Transverse colon (tissue), 4 donors: ENCODE measurements at regions not wholly inside any gene's neighbourhood (a gene's known extent, or its start where the extent isn't known, plus 50 kb on each side); places are given as distances from the start of the nearest gene placed in this dataset.

Experiments used
- DNase-seq: peaks from one replicate; pipeline ENCODE4 v3.0.0-alpha.2; 2019
- H3K27ac ChIP-seq, 4 donors: fragments of 200-600 bp; sonication (generic); 2 replicates each; pipeline ENCODE4 v1.5.1; 2016 to 2018; ENCODE audit warnings: inconsistent platforms in 4 of 4
- H3K27me3 ChIP-seq: fragments of 200-600 bp; sonication (generic); 2 replicates; pipeline ENCODE4 v1.5.1; 2017; ENCODE audit warnings: inconsistent platforms
- H3K36me3 ChIP-seq, 4 donors: fragments of 200-600 bp; sonication (generic); 2 replicates each; pipeline ENCODE4 v1.5.1; 2017 to 2019; ENCODE audit warnings: inconsistent platforms in 4 of 4
- H3K4me1 ChIP-seq, 4 donors: fragments of 200-600 bp; sonication (generic); 2 replicates each; pipeline ENCODE4 v1.5.1; 2017 to 2020; ENCODE audit warnings: inconsistent platforms in 4 of 4
- H3K4me3 ChIP-seq, 4 donors: fragments of 200-600 bp; sonication (generic); 1 replicate in 1 of 4; 2 replicates in 3 of 4; pipeline versions ENCODE4 v1.5.1 to v1.6.1; 2017 to 2019; ENCODE audit warnings: inconsistent platforms in 4 of 4
- H3K9me3 ChIP-seq, 2 donors: fragments of 200-600 bp; sonication (generic); 2 replicates each; pipeline ENCODE4 v1.5.1; 2017 to 2019; ENCODE audit warnings: inconsistent platforms in 2 of 2
- EP300 ChIP-seq: sonication (generic); formaldehyde crosslinking; IDR thresholded peaks from one replicate; pipeline ENCODE4 v1.6.1; 2017; ENCODE audit warnings: antibody characterized with exemption, low read depth
- POLR2A ChIP-seq: fragments of 450-650 bp; IDR thresholded peaks from one replicate; pipeline ENCODE4 v1.6.1; 2016; ENCODE audit warnings: antibody characterized with exemption, mild to moderate bottlenecking, moderate library complexity
- POLR2AphosphoS5 ChIP-seq, 3 donors: sonication (generic); formaldehyde crosslinking; IDR thresholded peaks; one replicate each; pipeline ENCODE4 v1.6.1; 2016; ENCODE audit warnings: antibody characterized with exemption in 3 of 3
- WGBS, 2 donors: methylation state at CpG; one replicate each; pipeline ENCODE4 v1.1.5; 2018; ENCODE audit warnings: low coverage in 1 of 2; 5-methylcytosine and 5-hydroxymethylcytosine counted together
- in situ Hi-C, 4 donors: fragments of 200-750 bp; cut with MboI; loops; one replicate each; pipeline versions ENCODE4 v1.15.0 to v1.15.1; 2017; ENCODE audit warnings: low sequenced_read_pairs in 3 of 4, low pct_ligation_motif_present in 1 of 4, low pct_unique_long_range_greater_than_20kb in 1 of 4
- intact Hi-C: fragments of 100-400 bp; cut with DNase I; formaldehyde crosslinking; loops from one replicate; pipeline ENCODE4 v1.15.1; 2023; ENCODE audit warnings: low total_unique reads
- TF ChIP-seq, protein P1 (sequence below), 5 experiments: fragments of 200-600 bp in 3 of 5; fragments of 450-650 bp in 2 of 5; sonication (generic) in 3 of 5; IDR thresholded peaks; 1 replicate in 2 of 5; 2 replicates in 3 of 5; pipeline ENCODE4 v1.5.1; 2016 to 2017; ENCODE audit warnings: antibody characterized with exemption in 5 of 5, inconsistent platforms in 3 of 5, mild to moderate bottlenecking in 2 of 5, moderate library complexity in 1 of 5

DNA sequence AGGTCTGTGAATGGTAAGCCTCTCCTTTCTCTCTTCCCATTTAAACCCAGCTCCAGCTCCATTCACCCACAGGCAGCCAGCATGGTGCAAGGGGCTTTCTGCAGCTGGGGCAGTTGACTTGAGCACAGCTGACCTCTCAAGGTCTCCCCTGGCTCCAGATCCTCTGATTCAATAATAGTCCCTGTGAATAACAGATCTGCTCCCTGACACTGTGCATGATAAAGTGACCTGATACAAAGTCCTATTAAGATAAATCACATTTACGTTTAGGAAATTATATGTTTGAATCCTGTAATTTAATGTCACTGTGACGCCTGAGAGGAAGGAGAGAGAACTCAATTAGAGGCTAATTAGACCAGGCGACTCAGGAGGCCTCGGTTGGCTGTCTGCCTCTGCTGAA is 540.4 kb upstream of the CDH11 start:
- no peak overlapping the region for H3K4me3 ChIP-seq
- no peaks in the 10 kb centered on the region for H3K4me1 ChIP-seq
- no peaks in the 10 kb centered on the region for H3K27me3 ChIP-seq
- DNase-seq: no peak
- 85 to 94% methylated on average over 2 to 4 of the region's 4 CpGs for WGBS, 2 donors
- TF ChIP-seq EP300 (no peak), POLR2AphosphoS5 (IDR thresholded peaks at IDR 0.05) (no peak), POLR2A (no peak)
- TF ChIP-seq, protein P1, sequence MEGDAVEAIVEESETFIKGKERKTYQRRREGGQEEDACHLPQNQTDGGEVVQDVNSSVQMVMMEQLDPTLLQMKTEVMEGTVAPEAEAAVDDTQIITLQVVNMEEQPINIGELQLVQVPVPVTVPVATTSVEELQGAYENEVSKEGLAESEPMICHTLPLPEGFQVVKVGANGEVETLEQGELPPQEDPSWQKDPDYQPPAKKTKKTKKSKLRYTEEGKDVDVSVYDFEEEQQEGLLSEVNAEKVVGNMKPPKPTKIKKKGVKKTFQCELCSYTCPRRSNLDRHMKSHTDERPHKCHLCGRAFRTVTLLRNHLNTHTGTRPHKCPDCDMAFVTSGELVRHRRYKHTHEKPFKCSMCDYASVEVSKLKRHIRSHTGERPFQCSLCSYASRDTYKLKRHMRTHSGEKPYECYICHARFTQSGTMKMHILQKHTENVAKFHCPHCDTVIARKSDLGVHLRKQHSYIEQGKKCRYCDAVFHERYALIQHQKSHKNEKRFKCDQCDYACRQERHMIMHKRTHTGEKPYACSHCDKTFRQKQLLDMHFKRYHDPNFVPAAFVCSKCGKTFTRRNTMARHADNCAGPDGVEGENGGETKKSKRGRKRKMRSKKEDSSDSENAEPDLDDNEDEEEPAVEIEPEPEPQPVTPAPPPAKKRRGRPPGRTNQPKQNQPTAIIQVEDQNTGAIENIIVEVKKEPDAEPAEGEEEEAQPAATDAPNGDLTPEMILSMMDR (IDR thresholded peaks at IDR 0.05): no peak
- no peak overlapping the region for H3K27ac ChIP-seq
- intact Hi-C loops (no loop called here), in situ Hi-C loops (no loop called here)
- no peaks in the 10 kb centered on the region for H3K9me3 ChIP-seq
- no peaks in the 10 kb centered on the region for H3K36me3 ChIP-seq

DNA sequence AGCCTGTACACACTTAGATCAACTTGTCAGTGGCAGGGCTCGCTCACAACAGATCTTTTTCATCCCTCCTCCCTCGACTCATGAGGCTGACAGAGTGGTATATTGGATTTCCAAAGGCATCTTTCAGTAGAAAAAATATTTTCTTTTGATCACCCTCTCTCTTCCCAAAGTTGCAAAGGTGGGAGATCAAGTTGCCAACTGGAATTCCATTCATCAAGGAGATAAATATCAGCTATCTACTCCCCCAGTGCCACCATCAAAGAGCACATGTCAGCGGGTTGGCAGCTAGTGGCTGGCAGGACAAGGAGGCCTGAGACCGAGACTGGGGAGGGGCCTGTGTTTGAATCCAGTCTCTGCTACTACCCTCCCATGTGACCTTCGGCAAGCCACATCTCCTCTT is 539.7 kb upstream of the CDH11 start:
- Histone ChIP-seq H3K9me3 (no peaks in the 10 kb centered on the region), H3K27ac (no peak overlapping the region), H3K27me3 (no peaks in the 10 kb centered on the region), H3K4me3 (no peak overlapping the region), H3K4me1 (no peaks in the 10 kb centered on the region), H3K36me3 (no peaks in the 10 kb centered on the region)
- WGBS, 2 donors: 73 to 86% methylated on average over 4 to 5 of the region's 5 CpGs
- in situ Hi-C loops: no loop called here
- no peak for DNase-seq
- TF ChIP-seq POLR2A (no peak), EP300 (no peak), POLR2AphosphoS5 (IDR thresholded peaks at IDR 0.05) (no peak)
- TF ChIP-seq, protein P1 (IDR thresholded peaks at IDR 0.05): no peak
- intact Hi-C loops: no loop called here

DNA sequence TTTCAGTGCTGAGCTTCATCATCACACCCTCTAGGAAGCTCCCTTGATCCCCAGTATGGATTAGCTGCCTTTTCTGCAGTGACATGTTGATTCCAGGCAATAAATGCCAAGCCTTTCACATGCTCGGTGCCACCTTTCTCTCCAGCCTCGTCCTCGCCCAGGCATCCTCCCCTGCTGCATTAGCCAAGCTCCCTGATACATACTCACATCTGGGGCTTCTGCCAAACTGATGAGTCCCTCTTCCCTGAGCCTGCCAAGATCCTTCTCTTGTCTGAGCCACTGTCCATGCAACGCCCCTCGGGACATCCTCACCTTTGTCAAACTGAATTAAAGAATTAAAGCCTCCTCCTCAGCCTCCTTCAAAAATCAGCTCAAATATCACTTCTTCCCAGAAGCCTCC is 538.5 kb upstream of the CDH11 start:
- Histone ChIP-seq H3K4me3 (no peak overlapping the region), H3K36me3 (no peaks in the 10 kb centered on the region), H3K27ac (no peak overlapping the region), H3K4me1 (no peaks in the 10 kb centered on the region), H3K9me3 (no peaks in the 10 kb centered on the region), H3K27me3 (no peaks in the 10 kb centered on the region)
- DNase-seq: no peak
- 73 to 74% methylated on average over 2 to 5 of the region's 5 CpGs for WGBS, 2 donors
- in situ Hi-C loops (no loop called here), intact Hi-C loops (no loop called here)
- no peak for TF ChIP-seq POLR2A

DNA sequence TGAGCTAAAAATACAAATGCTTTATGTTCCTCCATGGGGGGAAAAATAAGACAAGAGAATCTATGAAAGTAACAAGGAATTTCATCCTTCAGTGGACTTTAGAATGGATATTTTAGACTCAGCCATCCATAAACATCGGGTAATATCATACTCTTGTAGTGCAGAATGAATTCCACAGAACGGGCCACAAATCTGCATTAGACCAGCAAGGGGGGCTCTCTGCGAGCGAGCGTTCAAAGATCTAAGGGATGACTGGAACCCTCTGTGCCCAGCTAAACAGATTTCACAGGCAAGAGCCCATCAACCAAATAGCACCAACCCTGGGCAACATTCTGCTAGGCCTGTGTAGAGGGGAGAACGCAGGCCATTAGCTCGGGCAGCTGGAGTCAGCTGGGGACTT is 537.9 kb upstream of the CDH11 start:
- Histone ChIP-seq H3K36me3 (no peaks in the 10 kb centered on the region), H3K27ac (no peak overlapping the region), H3K4me3 (no peak overlapping the region), H3K27me3 (no peaks in the 10 kb centered on the region), H3K9me3 (no peaks in the 10 kb centered on the region), H3K4me1 (no peaks in the 10 kb centered on the region)
- DNase-seq: no peak
- intact Hi-C loops: no loop called here
- in situ Hi-C loops: no loop called here
- TF ChIP-seq POLR2A (no peak), EP300 (no peak), POLR2AphosphoS5 (IDR thresholded peaks at IDR 0.05) (no peak)
- TF ChIP-seq, protein P1 (IDR thresholded peaks at IDR 0.05): no peak
- 81 to 88% methylated on average over 3 to 7 of the region's 7 CpGs for WGBS, 2 donors

DNA sequence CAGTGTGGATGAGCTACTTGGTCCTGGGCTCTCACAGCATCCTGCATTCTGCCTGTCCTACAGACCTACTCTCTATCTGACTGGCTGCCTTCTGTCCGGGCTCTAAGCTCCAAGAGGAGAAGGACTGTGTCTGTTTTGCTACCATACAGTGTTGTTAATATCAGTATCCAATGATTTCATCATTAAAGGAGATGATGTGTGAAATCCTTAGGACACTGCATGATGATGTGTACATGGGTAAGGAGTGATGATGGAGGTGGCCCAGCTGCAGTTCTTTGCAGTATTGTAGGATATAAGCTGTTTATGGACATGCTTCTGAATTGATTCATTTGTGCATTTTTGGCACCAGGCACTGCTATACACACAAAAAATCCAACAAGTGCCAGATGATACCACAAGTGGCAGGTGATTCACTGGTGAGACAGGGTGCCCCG is 536.9 kb upstream of the CDH11 start:
- Histone ChIP-seq H3K9me3 (no peaks in the 10 kb centered on the region), H3K36me3 (no peaks in the 10 kb centered on the region), H3K27me3 (no peaks in the 10 kb centered on the region), H3K4me3 (no peak overlapping the region), H3K27ac (no peak overlapping the region), H3K4me1 (no peaks in the 10 kb centered on the region)
- 71 to 72% methylated on average over 1 to 2 of the region's 2 CpGs for WGBS, 2 donors
- intact Hi-C loops: no loop called here
- DNase-seq: no peak
- no peak for TF ChIP-seq POLR2AphosphoS5 (IDR thresholded peaks at IDR 0.05)
- no peak for TF ChIP-seq POLR2A
- TF ChIP-seq, protein P1 (IDR thresholded peaks at IDR 0.05): no peak
- no peak for TF ChIP-seq EP300
- in situ Hi-C loops: no loop called here
